ENCODE measurements at regions not wholly inside any gene's neighbourhood (a gene's known extent, or its start where the extent isn't known, plus 50 kb on each side); places are given as distances from the start of the nearest gene placed in this dataset.

DNA sequence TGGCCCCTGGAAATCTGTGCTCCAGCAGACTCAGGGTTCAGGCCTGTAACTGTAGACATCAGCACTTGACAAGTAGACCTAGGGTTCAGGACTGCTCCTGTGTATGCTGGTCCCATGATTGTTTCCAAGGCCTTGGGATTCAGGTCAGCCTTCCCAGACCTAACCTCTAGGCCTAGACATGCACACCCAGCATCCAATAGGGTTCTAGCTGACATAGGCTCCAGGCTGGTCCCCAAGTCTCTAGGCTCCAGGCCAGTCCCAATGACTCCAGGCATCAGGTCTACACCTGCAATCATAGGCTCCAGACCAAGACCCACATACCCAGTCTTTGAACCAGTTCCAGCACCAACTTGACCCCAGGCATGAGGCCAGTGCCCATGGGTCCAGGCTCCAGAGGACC lies 166.2 kb upstream of the GRIA4 start:
- Histone ChIP-seq H3K27me3 (ENCODE audit: control insufficient read depth, insufficient read depth, low read length) (no peaks in the 10 kb centered on the region), H3K27ac (ENCODE audit: low read length) (no peak overlapping the region), H3K4me3 (ENCODE audit: low read depth in 2 of 2, low read length in 2 of 2) (no peak overlapping the region), H3K36me3 (ENCODE audit: control insufficient read depth, insufficient read depth, low read length) (no peaks in the 10 kb centered on the region), H3K4me1 (ENCODE audit: control insufficient read depth, insufficient read depth, low read length) (no peaks in the 10 kb centered on the region), H3K9me3 (ENCODE audit: control insufficient read depth, insufficient read depth, low read depth, low read length) (peaks cover 26% of the 10 kb centered on the region)
- ChIA-PET POLR2A (no interaction called here), CTCF (no interaction called here)
- TF ChIP-seq SIN3A (IDR thresholded peaks at IDR 0.05; ENCODE audit: borderline replicate concordance, insufficient read depth, low read depth, low read length) (no peak), POLR2AphosphoS5 (IDR thresholded peaks at IDR 0.05; ENCODE audit: low read depth, low read length) (no peak), TCF7L2 (IDR thresholded peaks at IDR 0.05; ENCODE audit: low read depth, low read length) (no peak)
- TF ChIP-seq, protein P1, sequence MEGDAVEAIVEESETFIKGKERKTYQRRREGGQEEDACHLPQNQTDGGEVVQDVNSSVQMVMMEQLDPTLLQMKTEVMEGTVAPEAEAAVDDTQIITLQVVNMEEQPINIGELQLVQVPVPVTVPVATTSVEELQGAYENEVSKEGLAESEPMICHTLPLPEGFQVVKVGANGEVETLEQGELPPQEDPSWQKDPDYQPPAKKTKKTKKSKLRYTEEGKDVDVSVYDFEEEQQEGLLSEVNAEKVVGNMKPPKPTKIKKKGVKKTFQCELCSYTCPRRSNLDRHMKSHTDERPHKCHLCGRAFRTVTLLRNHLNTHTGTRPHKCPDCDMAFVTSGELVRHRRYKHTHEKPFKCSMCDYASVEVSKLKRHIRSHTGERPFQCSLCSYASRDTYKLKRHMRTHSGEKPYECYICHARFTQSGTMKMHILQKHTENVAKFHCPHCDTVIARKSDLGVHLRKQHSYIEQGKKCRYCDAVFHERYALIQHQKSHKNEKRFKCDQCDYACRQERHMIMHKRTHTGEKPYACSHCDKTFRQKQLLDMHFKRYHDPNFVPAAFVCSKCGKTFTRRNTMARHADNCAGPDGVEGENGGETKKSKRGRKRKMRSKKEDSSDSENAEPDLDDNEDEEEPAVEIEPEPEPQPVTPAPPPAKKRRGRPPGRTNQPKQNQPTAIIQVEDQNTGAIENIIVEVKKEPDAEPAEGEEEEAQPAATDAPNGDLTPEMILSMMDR (IDR thresholded peaks at IDR 0.05), result no peak
- TF ChIP-seq, protein P2, sequence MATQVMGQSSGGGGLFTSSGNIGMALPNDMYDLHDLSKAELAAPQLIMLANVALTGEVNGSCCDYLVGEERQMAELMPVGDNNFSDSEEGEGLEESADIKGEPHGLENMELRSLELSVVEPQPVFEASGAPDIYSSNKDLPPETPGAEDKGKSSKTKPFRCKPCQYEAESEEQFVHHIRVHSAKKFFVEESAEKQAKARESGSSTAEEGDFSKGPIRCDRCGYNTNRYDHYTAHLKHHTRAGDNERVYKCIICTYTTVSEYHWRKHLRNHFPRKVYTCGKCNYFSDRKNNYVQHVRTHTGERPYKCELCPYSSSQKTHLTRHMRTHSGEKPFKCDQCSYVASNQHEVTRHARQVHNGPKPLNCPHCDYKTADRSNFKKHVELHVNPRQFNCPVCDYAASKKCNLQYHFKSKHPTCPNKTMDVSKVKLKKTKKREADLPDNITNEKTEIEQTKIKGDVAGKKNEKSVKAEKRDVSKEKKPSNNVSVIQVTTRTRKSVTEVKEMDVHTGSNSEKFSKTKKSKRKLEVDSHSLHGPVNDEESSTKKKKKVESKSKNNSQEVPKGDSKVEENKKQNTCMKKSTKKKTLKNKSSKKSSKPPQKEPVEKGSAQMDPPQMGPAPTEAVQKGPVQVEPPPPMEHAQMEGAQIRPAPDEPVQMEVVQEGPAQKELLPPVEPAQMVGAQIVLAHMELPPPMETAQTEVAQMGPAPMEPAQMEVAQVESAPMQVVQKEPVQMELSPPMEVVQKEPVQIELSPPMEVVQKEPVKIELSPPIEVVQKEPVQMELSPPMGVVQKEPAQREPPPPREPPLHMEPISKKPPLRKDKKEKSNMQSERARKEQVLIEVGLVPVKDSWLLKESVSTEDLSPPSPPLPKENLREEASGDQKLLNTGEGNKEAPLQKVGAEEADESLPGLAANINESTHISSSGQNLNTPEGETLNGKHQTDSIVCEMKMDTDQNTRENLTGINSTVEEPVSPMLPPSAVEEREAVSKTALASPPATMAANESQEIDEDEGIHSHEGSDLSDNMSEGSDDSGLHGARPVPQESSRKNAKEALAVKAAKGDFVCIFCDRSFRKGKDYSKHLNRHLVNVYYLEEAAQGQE (IDR thresholded peaks at IDR 0.05; ENCODE audit: insufficient read depth in 1 of 2, low read depth in 2 of 2, low read length in 1 of 2), result no peak
- BruUV-seq (replicated peaks), result no TSS peak
- intact Hi-C loops (cut with micrococcal nuclease; ENCODE audit: unreplicated experiment), result no loop called here
- no peak for ATAC-seq
- in situ Hi-C loops (cut with HindIII; ENCODE audit: low pct_unique_long_range_greater_than_20kb, low sequenced_read_pairs), result no loop called here
- DNase-seq (ENCODE audit: low read depth, low spot score), result no peak

DNA sequence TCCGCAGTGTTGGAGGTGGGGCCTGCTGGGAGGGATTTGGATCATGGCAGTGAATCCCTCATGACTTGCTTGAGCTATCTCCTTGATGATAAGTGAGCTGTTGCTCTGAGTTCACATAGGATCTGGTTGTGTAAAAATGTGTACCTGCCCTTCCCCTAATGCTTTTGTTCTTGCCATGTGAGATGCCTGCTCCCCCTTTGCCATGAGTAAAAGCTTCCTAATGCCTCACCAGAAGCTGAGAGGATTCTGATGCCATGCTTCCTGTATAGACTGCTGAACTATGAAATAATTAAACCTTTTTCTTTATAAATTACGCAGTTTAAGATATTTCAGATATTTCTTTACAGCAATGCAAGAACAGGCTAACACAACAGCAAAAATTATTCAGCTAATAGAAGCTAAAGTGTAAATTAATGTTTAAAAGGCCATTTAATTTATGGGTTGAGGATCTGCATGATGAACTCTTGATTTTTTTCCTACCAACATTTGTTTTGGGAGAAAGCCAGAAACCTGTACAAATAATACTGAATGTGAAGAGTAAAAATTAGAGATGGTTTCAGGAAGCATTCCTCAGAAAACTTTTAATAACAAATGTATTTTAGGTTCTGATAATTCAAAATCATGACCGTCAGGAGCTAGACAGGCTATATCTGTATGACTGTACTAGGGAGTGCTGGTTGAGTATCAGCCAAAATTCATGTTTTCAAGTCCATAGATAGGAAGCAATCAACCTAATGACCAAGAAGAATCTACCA lies 177.5 kb upstream of the GRIA4 start:
- Histone ChIP-seq H3K36me3 (ENCODE audit: control insufficient read depth, insufficient read depth, low read length) (no peaks in the 10 kb centered on the region), H3K27me3 (ENCODE audit: control insufficient read depth, insufficient read depth, low read length) (no peaks in the 10 kb centered on the region), H3K4me3 (ENCODE audit: low read depth in 2 of 2, low read length in 2 of 2) (no peak overlapping the region), H3K27ac (ENCODE audit: low read length) (no peak overlapping the region), H3K4me1 (ENCODE audit: control insufficient read depth, insufficient read depth, low read length) (no peaks in the 10 kb centered on the region), H3K9me3 (ENCODE audit: control insufficient read depth, insufficient read depth, low read depth, low read length) (no peaks in the 10 kb centered on the region)
- ChIA-PET CTCF (no interaction called here), POLR2A (no interaction called here)
- no TSS peak for BruUV-seq (replicated peaks)
- ATAC-seq, result no peak
- intact Hi-C loops (cut with micrococcal nuclease; ENCODE audit: unreplicated experiment), result no loop called here
- no peak for DNase-seq (ENCODE audit: low read depth, low spot score)
- TF ChIP-seq, protein P2 (IDR thresholded peaks at IDR 0.05; ENCODE audit: insufficient read depth in 1 of 2, low read depth in 2 of 2, low read length in 1 of 2), result no peak
- no peak for TF ChIP-seq POLR2AphosphoS5 (IDR thresholded peaks at IDR 0.05; ENCODE audit: low read depth, low read length)
- no peak for TF ChIP-seq TCF7L2 (IDR thresholded peaks at IDR 0.05; ENCODE audit: low read depth, low read length)
- TF ChIP-seq SIN3A (IDR thresholded peaks at IDR 0.05; ENCODE audit: borderline replicate concordance, insufficient read depth, low read depth, low read length), result no peak
- TF ChIP-seq, protein P1 (IDR thresholded peaks at IDR 0.05), result no peak
- in situ Hi-C loops (cut with HindIII; ENCODE audit: low pct_unique_long_range_greater_than_20kb, low sequenced_read_pairs), result no loop called here
